Myocyte (in vitro differentiated cells): ENCODE measurements at regions not wholly inside any gene's neighbourhood (a gene's known extent, or its start where the extent isn't known, plus 50 kb on each side); places are given as distances from the start of the nearest gene placed in this dataset.

Source experiments
- DNase-seq: peaks from one replicate; pipeline ENCODE4 v3.0.0-alpha.2; 2012; ENCODE audit warnings: low read depth

DNA sequence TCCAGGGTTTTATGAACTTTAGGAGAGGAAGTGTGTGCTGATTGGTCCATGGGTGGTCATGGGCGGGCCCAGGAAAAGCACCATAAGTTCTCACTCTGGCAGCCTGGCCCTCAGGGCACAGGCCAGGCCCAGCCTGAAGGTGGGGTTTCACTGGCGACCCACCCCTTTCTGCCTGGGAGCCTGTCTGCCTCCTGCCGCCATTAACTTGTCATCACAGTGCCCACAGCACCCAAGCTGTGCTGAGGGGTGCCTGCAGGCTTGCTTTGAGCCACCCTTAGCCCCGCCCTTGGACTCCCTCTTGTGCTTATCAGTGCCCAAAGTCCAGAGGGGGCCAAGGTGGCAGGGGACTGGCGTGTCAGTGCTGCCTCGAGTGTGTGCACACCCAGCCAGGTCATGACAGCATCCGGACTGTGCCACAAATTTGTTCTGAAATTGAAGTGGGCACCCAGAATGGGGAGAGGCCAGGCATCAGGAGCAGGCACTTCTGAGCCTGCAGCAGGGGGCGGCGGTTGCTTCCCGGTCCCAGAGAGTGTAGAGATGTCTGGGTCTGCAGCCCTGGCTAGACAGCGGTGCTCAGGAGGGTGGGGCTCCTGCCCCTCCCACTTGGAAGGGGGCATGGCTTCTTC is 455.6 kb downstream of the TMA16 start:
- no peak for DNase-seq

DNA sequence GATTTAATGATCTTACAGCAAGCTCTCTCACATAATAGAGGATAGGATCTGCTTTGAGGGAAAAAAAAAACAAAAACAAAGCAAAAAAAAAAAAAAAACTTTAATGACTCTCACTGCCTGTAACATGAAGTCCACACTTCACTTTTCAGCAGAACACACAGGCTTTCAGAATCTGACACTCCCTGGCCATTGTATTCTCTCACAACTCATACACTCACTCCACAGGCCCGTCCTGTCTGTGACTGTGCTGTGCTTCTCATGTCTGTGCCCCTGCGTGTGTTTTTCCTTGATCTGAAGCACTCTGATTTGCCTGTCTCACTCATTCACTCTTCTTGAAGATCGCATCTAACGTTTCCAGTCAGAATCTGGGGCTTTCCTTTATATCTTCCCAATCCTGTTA is 460.8 kb downstream of the TMA16 start:
- no peak for DNase-seq

DNA sequence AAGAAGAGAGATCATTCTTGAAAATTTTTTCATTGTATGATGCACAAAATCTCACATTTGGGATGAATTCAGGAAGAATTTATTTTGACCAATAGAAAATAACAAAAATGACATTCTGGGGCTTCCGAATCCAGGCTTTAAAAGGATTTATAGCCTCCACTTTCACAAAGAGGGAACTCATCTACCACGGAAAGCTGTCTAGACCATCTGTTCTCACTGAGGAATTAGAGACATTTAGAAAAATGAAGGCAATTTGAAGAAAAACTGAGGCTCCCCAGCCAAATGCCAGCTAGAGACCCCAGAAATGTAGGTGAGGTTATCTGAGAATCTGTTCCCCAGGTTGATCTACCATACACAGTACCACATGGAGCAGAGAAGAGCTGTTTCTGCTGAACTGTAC is 464.3 kb downstream of the TMA16 start:
- DNase-seq = no peak

DNA sequence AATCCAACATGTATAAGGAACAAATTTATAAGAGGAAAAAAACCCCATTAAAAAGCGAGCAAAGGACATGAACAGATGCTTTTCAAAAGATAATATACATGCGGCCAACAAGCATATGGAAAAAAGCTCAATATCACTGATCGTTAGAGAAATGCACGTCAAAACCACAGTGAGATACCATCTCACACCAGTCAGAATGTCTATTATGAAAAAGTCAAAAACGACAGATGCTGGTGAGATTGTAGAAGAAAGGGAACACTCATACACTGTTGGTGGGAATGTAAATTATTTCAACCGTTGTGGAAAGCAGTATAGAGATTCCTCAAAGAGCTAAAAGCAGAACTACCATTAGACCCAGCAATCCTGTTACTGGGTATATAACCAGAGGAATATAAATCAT is 465.4 kb downstream of the TMA16 start:
- DNase-seq = no peak

DNA sequence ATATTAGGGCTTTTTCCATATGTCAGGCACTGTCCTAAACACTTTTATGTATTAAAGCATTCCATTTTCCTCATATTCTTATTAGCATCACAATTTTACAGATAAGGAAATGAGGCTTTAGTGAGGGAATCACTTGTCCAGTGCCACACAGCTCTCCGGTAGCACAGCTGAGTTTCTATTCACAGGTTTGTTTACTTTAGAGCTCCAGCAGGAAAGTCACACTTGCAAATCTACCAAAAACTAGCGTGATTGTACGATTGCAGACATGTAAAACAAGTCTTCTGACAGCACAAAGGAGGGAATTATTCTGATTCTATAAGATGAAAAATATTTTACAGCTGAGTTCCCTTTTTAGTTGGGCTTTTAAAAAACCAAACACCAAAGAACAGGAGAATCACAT is 472.1 kb downstream of the TMA16 start:
- no peak for DNase-seq

DNA sequence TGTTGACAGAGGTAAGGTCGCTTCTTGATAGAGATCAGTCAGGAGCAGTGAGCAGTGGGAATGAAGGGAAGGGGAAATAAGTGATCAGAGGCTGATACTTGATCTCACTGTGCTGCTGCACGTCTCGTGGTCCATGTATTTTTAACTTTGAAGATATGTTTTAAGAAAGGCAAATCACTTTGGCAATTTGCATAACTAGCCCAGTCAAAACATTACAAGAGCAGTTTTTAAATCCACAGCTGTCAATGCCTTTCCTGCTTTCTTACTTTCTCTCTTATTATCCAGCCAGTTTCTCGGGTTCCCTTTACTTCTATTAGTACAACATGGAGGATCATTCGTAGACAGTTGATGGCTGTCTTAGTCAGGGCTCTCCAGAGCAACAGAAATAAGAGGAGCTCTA is 472.8 kb downstream of the TMA16 start:
- peak; percentile 13 for DNase-seq

DNA sequence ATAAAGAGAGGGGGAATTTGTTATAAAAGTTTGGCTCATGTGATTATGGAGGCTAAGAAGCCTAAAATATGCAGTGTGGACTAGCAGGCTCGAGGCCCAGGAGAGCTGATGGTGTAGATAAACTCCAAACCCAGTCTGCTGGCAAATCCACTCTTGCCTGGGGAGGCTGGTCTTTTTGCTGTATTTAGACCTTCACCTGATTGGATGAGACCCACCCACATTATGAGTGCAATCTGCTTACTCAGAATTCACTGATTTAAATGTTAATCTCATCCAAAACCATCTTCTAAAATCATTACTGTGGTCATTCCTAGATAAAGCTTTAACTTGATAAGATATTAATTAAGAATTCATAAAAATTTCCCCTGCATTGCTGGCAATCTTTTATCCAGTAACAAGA is 473.2 kb downstream of the TMA16 start:
- no peak for DNase-seq

DNA sequence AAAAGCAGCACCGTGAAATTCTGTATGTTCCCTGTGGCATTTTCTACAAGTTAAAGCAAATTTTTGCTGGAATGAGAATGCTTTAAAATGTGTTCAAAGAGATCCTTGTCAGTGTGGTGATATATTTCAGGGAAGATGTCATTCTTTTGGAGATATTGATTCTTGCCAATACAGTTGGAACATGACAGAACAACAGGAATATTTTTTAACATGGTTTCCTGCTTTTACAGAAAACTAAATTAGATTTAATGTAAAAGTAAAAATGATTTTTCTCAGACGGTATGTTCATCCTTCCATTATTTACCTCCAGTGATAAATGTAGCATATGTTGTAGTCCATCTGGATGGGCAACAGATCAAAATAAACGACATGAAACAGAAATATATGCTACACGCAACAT is 474.8 kb downstream of the TMA16 start:
- DNase-seq = no peak

DNA sequence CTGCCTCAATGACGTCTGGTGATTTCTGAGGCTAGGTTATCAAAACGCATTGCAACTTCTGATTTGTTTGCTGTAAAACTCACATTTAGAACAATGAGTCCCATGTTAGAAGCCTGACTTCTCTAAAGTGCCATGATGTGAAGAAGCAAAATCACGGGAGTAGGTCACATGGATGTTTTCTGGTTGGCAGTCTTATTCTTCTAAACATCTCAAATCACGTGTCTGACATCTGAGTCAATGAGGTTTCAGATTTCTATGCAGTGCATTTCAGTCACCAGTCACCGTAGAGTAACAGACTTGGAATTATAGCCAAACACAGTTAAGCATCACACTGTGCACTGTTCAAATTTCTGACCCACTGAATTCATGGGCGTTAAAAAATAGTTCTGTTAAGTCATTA is 482.1 kb downstream of the TMA16 start:
- DNase-seq = no peak

DNA sequence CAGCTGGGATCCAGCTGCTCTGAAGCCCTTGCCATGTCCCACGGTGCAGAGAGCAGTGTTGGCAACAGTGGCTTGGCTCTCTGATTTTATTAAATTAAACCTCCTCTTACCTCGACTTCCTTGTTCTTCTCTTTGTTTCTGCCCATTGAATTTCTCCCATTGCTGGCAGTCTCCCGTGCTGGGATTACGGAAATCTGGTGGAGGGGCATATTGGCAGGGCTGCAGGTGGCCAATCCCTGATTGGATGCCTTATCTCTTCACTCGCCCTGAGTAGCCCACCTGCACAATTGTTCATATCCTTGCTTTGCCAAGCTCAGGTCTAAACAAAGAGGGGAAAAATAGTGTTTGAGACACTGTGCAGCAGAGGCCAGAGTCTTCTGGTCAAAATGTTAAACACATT is 493.9 kb downstream of the TMA16 start:
- DNase-seq = peak; percentile 35

DNA sequence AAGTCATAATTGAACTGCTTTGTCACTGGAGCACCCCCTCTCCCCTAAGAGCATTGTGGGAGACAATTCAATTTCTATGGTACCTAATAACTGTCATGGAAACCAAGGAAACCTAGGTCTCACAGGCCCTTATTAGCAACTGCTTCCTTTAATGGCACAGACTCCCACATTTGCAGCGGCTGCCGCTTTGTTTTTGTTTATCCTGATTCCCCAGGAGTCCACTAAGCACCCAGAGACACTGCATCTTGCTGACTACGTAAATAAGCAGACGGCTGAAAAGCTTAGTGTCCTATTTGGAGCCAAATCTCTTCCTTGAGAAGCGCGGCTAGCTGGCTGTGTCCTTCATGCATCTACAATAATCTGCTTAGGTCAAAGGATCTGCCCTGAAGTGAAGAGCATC is 494.4 kb downstream of the TMA16 start:
- no peak for DNase-seq

DNA sequence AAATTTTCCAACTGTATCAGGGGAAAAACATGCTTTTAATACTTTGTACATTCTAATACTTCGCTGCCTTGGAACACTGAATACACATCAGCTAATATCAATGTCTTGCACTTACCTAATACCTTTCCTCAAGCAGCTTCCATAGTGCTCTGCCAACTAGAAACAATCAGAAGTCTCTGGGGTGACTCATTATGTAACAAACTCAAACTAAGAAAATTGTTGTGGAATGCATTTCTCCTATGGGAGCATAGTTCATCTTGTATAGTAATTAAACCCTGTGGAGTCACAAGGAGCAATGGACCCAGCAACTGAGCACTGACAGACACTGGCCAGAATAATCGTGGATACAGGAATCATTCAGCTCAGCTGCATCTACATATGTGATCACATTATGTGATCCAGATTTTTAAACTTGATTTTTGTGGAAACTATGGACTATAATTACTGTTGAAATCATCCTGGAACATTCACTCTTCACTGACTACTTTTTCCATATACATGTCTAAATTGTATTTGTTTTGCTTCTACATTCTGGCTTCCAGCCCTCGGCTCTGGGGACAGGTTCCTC is 496.9 kb downstream of the TMA16 start:
- DNase-seq = no peak

DNA sequence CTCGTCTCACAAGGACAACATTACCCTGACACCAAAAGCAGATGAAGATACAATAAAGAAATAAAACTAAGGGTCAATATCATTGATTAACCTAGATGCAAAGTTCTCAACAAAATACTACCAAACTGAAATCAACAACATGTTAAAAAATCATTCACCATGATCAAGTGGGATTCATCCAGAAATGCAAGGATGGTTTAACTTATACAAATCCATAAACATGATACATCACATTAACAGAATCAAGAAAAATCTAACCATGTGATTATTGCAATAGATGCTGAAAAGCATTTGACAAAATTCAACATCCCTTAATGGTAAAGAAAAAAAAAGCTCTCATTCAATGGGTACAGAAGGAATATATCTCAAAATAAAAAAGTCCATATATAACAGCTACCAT is 514.9 kb downstream of the TMA16 start:
- DNase-seq = no peak

DNA sequence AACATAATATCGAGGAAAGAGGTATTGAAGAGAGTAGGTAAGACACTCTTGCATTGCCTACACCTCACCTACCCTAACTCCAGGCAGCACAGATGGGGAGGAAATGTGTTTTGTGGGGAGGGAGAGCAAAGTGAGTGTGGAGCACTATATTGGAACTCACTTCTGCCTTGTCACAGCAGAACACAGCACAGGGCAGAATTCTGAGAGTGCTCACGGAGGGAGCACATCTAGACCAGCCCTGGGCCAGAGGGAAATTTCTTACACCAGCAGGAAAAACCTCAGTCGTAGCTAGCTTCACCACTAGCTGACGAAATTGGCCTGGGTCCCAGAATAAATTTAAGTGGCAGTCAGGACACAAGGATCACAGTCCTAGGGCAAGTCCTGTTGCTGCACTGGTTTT is 517.3 kb downstream of the TMA16 start:
- peak; percentile 37 for DNase-seq

DNA sequence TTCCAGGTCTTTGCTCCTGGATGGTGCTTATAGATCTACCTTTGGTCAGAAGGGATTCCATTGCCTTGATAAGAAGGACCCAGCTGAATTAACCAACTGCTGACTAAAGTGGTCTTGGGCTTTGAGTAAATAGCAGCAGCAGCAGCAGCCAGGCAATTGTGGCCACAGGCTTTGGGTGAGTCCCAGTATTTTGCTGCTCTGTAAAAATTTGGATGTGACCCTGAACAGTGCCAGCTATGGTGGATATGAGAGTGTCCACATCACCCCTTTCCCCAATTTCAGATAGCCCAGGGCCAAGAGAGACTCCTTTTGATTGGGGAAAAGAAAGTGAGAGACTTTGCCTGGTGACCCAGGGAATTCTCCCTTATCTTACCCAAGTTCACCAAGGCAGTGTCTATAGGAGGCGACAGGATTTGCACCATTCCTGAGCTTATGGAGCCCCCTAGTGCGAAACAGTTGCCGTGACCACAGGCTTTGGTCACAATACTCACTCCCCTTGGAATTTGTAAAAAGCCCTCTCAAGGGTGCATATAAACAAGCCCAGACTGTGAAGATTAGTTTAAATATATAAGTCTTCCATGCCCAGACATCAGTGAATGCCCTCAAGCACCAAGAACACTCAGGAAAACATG is 518.0 kb downstream of the TMA16 start:
- DNase-seq = peak; percentile 31

DNA sequence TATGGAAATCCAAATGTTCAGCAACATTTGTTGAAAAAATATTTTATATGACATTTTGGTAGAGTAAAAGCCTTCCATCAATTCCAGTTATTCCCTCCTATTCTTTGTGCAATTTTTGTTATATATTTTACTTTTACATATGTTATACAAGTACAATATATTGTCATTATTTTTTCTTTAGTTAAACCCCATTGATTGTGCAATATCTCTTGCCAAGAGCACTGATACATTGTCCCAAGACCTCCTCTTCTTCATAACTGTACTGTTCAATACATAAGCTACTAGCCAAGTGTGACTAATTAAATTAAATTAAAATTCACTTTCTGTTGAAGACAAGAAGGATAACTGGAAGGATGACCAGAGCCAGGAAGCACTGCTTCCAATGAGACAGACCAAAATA is 527.5 kb downstream of the TMA16 start:
- no peak for DNase-seq

DNA sequence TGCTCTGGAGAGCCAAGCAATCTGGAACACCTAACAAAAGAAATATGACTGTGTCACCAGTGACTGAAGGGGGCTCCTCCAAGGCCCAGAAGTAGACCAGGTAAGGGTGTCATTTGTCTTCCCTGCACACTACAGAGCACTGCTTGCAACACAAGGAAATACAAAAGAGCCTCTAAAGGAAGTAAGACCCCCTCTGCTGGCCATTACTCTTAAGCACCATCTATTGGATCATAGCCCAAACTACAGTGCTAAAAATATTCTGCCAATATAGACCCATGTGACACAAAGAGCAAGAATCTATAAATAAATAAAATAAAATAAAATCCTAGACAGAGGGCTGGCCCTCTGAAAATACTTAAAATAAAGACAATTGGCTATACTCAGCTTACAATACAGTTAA is 528.7 kb downstream of the TMA16 start:
- no peak for DNase-seq

DNA sequence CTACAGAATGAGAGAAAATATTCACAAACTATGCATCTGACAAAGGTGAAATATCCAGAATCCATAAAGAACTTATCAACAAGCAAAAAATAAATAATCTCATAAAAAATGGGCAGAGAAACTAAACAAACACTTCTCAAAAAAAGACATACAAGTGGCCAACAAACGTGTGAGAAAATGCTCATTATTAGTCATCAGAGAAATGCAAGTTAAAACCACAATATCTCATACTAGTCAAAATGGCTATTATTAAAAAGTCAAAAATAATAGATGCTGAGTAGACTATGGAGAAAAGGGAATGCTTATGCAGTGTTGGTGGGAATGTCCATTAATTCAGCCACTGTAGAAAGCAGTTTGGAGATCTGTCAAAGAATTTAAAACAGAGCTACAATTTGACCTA is 533.3 kb downstream of the TMA16 start:
- no peak for DNase-seq

DNA sequence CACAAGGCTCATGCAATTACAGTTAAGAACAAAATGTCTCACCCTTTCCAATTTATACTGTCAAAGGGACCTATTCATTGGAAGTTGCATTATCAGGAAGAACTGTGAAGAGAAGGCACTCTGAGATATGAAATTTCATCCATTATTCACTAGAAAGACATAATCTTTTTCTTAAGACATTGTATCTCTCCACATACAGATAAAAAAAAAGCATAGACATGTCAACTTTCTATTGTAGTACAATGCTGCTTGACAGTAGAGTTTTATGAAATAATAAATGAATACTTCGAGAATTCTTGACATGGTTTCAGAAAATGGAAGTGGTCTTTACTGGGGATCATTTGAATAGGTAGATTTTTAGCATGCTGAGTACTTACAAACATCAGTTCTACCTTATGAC is 545.0 kb downstream of the TMA16 start:
- no peak for DNase-seq

DNA sequence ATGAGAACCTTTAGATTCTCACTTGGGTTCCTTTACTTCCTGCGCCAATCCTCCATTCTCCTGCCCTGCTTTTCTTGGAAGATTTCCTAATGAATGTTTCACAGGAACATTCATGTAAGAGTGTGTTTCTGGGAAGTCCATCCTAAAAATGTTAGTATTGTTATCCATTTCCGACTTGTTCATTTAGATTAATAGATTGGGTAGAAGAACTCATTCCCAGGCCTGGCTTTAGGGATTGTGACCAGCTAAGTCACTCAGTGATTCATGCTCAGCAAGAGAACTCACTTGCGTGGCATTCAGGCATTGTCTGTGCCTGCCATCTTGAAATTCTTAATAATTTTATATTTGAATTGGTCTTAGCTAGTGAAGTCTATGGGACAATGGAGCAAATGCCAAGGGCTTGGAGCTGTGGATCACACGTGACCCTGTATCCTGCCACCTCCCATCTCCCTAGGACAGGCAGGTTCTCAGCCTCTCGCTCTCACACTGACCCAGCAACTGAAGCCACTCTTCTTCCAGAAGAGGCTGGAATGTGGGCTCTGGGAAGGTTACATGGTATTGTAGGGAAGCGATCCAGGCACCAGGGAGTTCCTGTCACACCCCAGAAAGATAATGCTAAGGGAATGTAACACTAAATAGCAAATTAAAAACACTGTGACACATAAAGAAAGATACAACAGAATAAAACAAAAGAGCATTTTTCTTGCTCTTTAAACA is 562.1 kb downstream of the TMA16 start:
- no peak for DNase-seq

DNA sequence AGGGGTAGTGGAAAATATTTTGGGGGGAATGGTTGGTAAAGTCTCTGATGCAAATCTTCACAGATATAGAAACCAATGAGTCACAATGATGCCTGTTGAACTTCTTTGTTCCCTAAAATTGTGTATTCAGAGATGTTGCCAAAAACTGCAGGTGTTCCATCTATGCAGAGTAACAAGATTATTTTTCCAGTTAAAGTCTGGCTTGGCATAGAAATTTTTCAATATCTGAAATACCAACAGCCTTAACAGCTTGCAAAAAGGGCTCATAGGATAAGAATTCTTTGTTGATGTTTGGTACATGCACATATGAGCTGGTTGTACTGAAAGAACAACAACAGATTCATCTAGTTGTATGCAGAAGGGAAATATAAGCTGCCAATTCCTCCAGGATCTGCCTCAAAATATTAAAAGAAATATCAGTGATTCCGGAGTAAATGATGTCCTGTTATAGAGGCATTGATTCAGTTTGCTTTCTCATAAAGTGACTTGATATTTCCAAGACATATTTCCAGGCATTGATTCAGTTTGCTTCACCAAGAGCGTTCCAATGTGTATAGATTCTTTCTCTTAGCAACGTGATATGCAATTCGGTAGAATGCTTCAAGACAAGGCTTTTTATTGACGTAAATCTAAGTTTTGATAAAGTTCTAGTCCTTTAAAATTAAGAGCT is 564.4 kb downstream of the TMA16 start:
- DNase-seq = no peak

DNA sequence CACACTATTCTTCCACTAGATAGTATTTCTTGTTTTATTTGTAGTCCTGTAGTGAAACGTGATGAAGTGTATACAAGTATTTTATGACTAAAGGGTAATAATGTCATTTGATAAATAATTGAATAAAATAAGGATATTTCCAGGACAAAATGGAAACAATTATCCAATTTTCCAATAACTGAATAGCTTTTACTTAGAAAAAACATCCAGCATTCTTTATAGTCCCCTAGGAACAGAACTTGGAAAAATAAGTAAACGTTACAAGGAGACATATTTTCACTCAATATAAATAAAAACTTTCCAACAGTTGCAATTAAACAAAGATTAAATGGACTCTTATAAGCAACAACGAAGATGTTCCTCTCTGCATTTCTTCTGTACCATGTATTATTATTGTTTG is 566.0 kb downstream of the TMA16 start:
- no peak for DNase-seq
